Muscle layer of duodenum (tissue), 2 donors: ENCODE measurements at regions not wholly inside any gene's neighbourhood (a gene's known extent, or its start where the extent isn't known, plus 50 kb on each side); places are given as distances from the start of the nearest gene placed in this dataset.

ENCODE experiments used
- H3K27ac ChIP-seq: one replicate; pipeline ENCODE4 v1.7.0; 2013; ENCODE audit warnings: mild to moderate bottlenecking, low read length
- H3K27me3 ChIP-seq: one replicate; pipeline ENCODE4 v1.7.0; 2013; ENCODE audit warnings: low read depth, mild to moderate bottlenecking, control low read depth, low read length
- H3K36me3 ChIP-seq, 2 donors: one replicate each; pipeline ENCODE4 v1.7.0; 2013; ENCODE audit warnings: low read length in 2 of 2, control low read depth in 1 of 2, mild to moderate bottlenecking in 1 of 2; ENCODE audit not compliant: insufficient read depth in 2 of 2, control insufficient read depth in 1 of 2
- H3K4me1 ChIP-seq, 2 donors: one replicate each; pipeline ENCODE4 v1.7.0; 2013; ENCODE audit warnings: low read length in 2 of 2, mild to moderate bottlenecking in 2 of 2, control low read depth in 1 of 2, moderate library complexity in 1 of 2; ENCODE audit not compliant: insufficient read depth in 2 of 2, control insufficient read depth in 1 of 2
- H3K4me3 ChIP-seq, 2 donors: one replicate each; pipeline ENCODE4 v1.7.0; 2013; ENCODE audit warnings: low read length in 2 of 2, low read depth in 1 of 2, mild to moderate bottlenecking in 1 of 2
- H3K9me3 ChIP-seq, 2 donors: one replicate each; pipeline ENCODE4 v1.7.0; 2013; ENCODE audit warnings: low read length in 2 of 2, control low read depth in 1 of 2, mild to moderate bottlenecking in 1 of 2; ENCODE audit not compliant: control insufficient read depth in 1 of 2
- donor health status: healthy.

- Histone ChIP-seq H3K4me3 (no peak overlapping the region), H3K36me3 (no peaks in the 10 kb centered on the region), H3K27me3 (no peaks in the 10 kb centered on the region), H3K27ac (no peak overlapping the region), H3K4me1 (no peaks in the 10 kb centered on the region), H3K9me3 (no peaks in the 10 kb centered on the region)
These were observed 166.1 kb downstream of the SNAPC1 start for GRCh38 chr14:61928300-61928699.

- no peaks in the 10 kb centered on the region for H3K4me1 ChIP-seq
- no peak overlapping the region for H3K4me3 ChIP-seq
These were observed 166.5 kb downstream of the SNAPC1 start for GRCh38 chr14:61928701-61929100.

GRCh38 chr14:61929651-61930050 is 167.4 kb downstream of the SNAPC1 start:
- H3K4me3 ChIP-seq, result no peak overlapping the region
- no peaks in the 10 kb centered on the region for H3K27me3 ChIP-seq
- no peaks in the 10 kb centered on the region for H3K36me3 ChIP-seq
- no peaks in the 10 kb centered on the region for H3K4me1 ChIP-seq
- H3K9me3 ChIP-seq, result no peaks in the 10 kb centered on the region
- no peak overlapping the region for H3K27ac ChIP-seq

More at GRCh38 chr14:61928701-61929100, 166.5 kb downstream of the SNAPC1 start:
- H3K9me3 ChIP-seq, result no peaks in the 10 kb centered on the region
- H3K36me3 ChIP-seq, result no peaks in the 10 kb centered on the region
- no peak overlapping the region for H3K27ac ChIP-seq
- H3K27me3 ChIP-seq, result no peaks in the 10 kb centered on the region

GRCh38 chr14:61930101-61930857 is 168.1 kb downstream of the SNAPC1 start:
- Histone ChIP-seq H3K27me3 (no peaks in the 10 kb centered on the region), H3K27ac (no peak overlapping the region), H3K36me3 (no peaks in the 10 kb centered on the region), H3K4me1 (no peaks in the 10 kb centered on the region), H3K9me3 (no peaks in the 10 kb centered on the region), H3K4me3 (no peak overlapping the region)

GRCh38 chr14:61932974-61933373 is 170.8 kb downstream of the SNAPC1 start:
- no peaks in the 10 kb centered on the region for H3K27me3 ChIP-seq
- no peaks in the 10 kb centered on the region for H3K36me3 ChIP-seq
- no peaks in the 10 kb centered on the region for H3K9me3 ChIP-seq
- no peak overlapping the region for H3K27ac ChIP-seq
- H3K4me3 ChIP-seq, result no peak overlapping the region
- H3K4me1 ChIP-seq, result no peaks in the 10 kb centered on the region

- Histone ChIP-seq H3K4me3 (no peak overlapping the region), H3K9me3 (no peaks in the 10 kb centered on the region), H3K27me3 (no peaks in the 10 kb centered on the region), H3K27ac (no peak overlapping the region), H3K4me1 (no peaks in the 10 kb centered on the region), H3K36me3 (no peaks in the 10 kb centered on the region)
These were observed 172.2 kb downstream of the SNAPC1 start for GRCh38 chr14:61934385-61934784.

- no peaks in the 10 kb centered on the region for H3K27me3 ChIP-seq
- no peaks in the 10 kb centered on the region for H3K4me1 ChIP-seq
These were observed 177.6 kb downstream of the SNAPC1 start for GRCh38 chr14:61939776-61940175.

GRCh38 chr14:61940666-61941420 is 178.6 kb downstream of the SNAPC1 start:
- H3K9me3 ChIP-seq, result no peaks in the 10 kb centered on the region
- no peaks in the 10 kb centered on the region for H3K27me3 ChIP-seq

More at GRCh38 chr14:61939776-61940175, 177.6 kb downstream of the SNAPC1 start:
- no peaks in the 10 kb centered on the region for H3K36me3 ChIP-seq
- H3K9me3 ChIP-seq, result no peaks in the 10 kb centered on the region
- no peak overlapping the region for H3K4me3 ChIP-seq
- no peak overlapping the region for H3K27ac ChIP-seq

GRCh38 chr14:61941421-61942150 is 179.4 kb downstream of the SNAPC1 start:
- Histone ChIP-seq H3K4me3 (no peak overlapping the region), H3K36me3 (no peaks in the 10 kb centered on the region), H3K9me3 (no peaks in the 10 kb centered on the region), H3K4me1 (no peaks in the 10 kb centered on the region), H3K27ac (no peak overlapping the region), H3K27me3 (no peaks in the 10 kb centered on the region)

More at GRCh38 chr14:61940666-61941420, 178.6 kb downstream of the SNAPC1 start:
- Histone ChIP-seq H3K27ac (no peak overlapping the region), H3K4me3 (no peak overlapping the region), H3K4me1 (no peaks in the 10 kb centered on the region), H3K36me3 (no peaks in the 10 kb centered on the region)

- Histone ChIP-seq H3K27me3 (no peaks in the 10 kb centered on the region), H3K36me3 (no peaks in the 10 kb centered on the region), H3K4me3 (no peak overlapping the region), H3K9me3 (no peaks in the 10 kb centered on the region), H3K27ac (no peak overlapping the region), H3K4me1 (no peaks in the 10 kb centered on the region)
These were observed 186.2 kb downstream of the SNAPC1 start for GRCh38 chr14:61948376-61948775.

GRCh38 chr14:61950340-61950739 is 188.1 kb downstream of the SNAPC1 start:
- Histone ChIP-seq H3K9me3 (no peaks in the 10 kb centered on the region), H3K4me3 (no peak overlapping the region), H3K36me3 (no peaks in the 10 kb centered on the region), H3K4me1 (no peaks in the 10 kb centered on the region), H3K27ac (no peak overlapping the region), H3K27me3 (no peaks in the 10 kb centered on the region)
